Ureter (tissue), 1 donor: ENCODE measurements at regions not wholly inside any gene's neighbourhood (a gene's known extent, or its start where the extent isn't known, plus 50 kb on each side); places are given as distances from the start of the nearest gene placed in this dataset.
"Not testable (repeated sequence)": the region's sequence is repeated elsewhere in the genome, so short reads cannot be mapped to it uniquely, and the experiment has no call there.

ENCODE experiments used
- DNase-seq: peaks from one replicate; pipeline ENCODE4 v3.0.0-alpha.2; 2020; ENCODE audit warnings: low spot score
- donor health status: DM: yes; HTN: yes; CAD: no.

- DNase-seq: no peak
Observed at GRCh38 chr6:102764317-102764716, 1370.8 kb downstream of the GRIK2 start.

GRCh38 chr6:102763891-102764290, 1370.4 kb downstream of the GRIK2 start:
- no peak for DNase-seq

- DNase-seq: no peak
Observed at GRCh38 chr6:102761872-102762271, 1368.4 kb downstream of the GRIK2 start.

- DNase-seq: no peak
Observed at GRCh38 chr6:102759415-102759814, 1365.9 kb downstream of the GRIK2 start.

- not testable (repeated sequence) for DNase-seq
Observed at GRCh38 chr6:102758536-102758935, 1365.0 kb downstream of the GRIK2 start.

GRCh38 chr6:102749210-102749971, 1355.9 kb downstream of the GRIK2 start:
- no peak for DNase-seq

GRCh38 chr6:102746941-102747340, 1353.4 kb downstream of the GRIK2 start:
- no peak for DNase-seq

- DNase-seq: no peak
Observed at GRCh38 chr6:102742754-102743356, 1349.3 kb downstream of the GRIK2 start.

GRCh38 chr6:102742028-102742427, 1348.5 kb downstream of the GRIK2 start:
- DNase-seq: no peak

- DNase-seq: no peak
Observed at GRCh38 chr6:102736941-102737368, 1343.4 kb downstream of the GRIK2 start.

- DNase-seq: no peak
Observed at GRCh38 chr6:102732898-102733297, 1339.4 kb downstream of the GRIK2 start.

- DNase-seq: not testable (repeated sequence)
Observed at GRCh38 chr6:102722086-102722485, 1328.6 kb downstream of the GRIK2 start.

- DNase-seq: no peak
Observed at GRCh38 chr6:102717737-102718456, 1324.4 kb downstream of the GRIK2 start.

- no peak for DNase-seq
Observed at GRCh38 chr6:102717252-102717651, 1323.7 kb downstream of the GRIK2 start.

- DNase-seq: no peak
Observed at GRCh38 chr6:102701019-102701418, 1307.5 kb downstream of the GRIK2 start.

- no peak for DNase-seq
Observed at GRCh38 chr6:102686461-102686860, 1293.0 kb downstream of the GRIK2 start.

- no peak for DNase-seq
Observed at GRCh38 chr6:102680413-102680812, 1286.9 kb downstream of the GRIK2 start.

- no peak for DNase-seq
Observed at GRCh38 chr6:102679865-102680264, 1286.4 kb downstream of the GRIK2 start.

- no peak for DNase-seq
Observed at GRCh38 chr6:102677225-102677624, 1283.7 kb downstream of the GRIK2 start.

GRCh38 chr6:102670735-102671134, 1277.2 kb downstream of the GRIK2 start:
- DNase-seq: no peak

- DNase-seq: no peak
Observed at GRCh38 chr6:102662851-102663250, 1269.3 kb downstream of the GRIK2 start.

GRCh38 chr6:102660303-102660702, 1266.8 kb downstream of the GRIK2 start:
- no peak for DNase-seq

GRCh38 chr6:102655823-102656222, 1262.3 kb downstream of the GRIK2 start:
- no peak for DNase-seq
